ENCODE measurements at regions not wholly inside any gene's neighbourhood (a gene's known extent, or its start where the extent isn't known, plus 50 kb on each side); places are given as distances from the start of the nearest gene placed in this dataset.
"Not testable (repeated sequence)": the region's sequence is repeated elsewhere in the genome, so short reads cannot be mapped to it uniquely, and the experiment has no call there.

DNA sequence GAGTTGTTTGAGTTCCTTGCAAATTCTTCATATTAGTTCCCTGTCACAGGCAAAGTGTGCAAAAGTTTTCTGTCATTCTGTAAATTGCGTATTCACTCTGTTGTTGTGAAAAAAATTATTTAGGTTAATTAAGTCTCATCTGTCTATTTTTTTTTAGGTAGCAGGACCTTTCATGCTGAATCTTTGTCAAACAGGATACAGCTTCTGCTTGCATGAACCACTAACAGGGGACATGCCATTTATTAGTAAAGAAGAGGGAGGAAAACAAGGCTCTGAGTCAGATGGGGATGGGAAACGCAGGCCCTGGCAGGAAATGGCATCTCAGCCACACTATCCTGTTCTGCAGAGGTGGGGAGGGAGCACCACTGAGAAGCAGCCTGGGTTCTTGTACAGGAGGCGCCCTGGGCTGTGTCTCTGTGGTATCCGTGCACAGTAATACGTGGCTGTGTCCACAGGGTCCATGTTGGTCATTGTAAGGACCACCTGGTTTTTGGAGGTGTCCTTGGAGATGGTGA, 1243.8 kb downstream of the TMEM121 start:
- not testable (repeated sequence) for TF ChIP-seq POLR2AphosphoS5 (IDR thresholded peaks at IDR 0.05; ENCODE audit: low read depth, low read length); POLR2A (IDR thresholded peaks at IDR 0.05; ENCODE audit: low read depth, low read length); TAF1 (IDR thresholded peaks at IDR 0.05; ENCODE audit: borderline replicate concordance, low read depth, low read length)
